Large intestine (tissue), 3 donors: ENCODE measurements at regions not wholly inside any gene's neighbourhood (a gene's known extent, or its start where the extent isn't known, plus 50 kb on each side); places are given as distances from the start of the nearest gene placed in this dataset.

Experiments used
- DNase-seq, 2 donors: peaks; one replicate each; pipeline versions ENCODE4 v3.0.0 to v3.0.0-alpha.2; 2013
- H3K27ac ChIP-seq: one replicate; pipeline ENCODE4 v1.5.1; 2013; ENCODE audit warnings: low read length
- H3K27me3 ChIP-seq: 2 replicates; pipeline ENCODE4 v1.6.1; 2013; ENCODE audit warnings: low read length; ENCODE audit not compliant: control insufficient read depth, insufficient read depth
- H3K36me3 ChIP-seq: 2 replicates; pipeline ENCODE4 v1.6.1; 2013; ENCODE audit warnings: low read length; ENCODE audit not compliant: control insufficient read depth, insufficient read depth
- H3K4me1 ChIP-seq: one replicate; pipeline ENCODE4 v1.6.1; 2013; ENCODE audit warnings: low read length; ENCODE audit not compliant: control insufficient read depth, insufficient read depth
- H3K4me3 ChIP-seq: one replicate; pipeline ENCODE4 v1.5.1; 2013; ENCODE audit warnings: low read length
- H3K9me3 ChIP-seq: one replicate; pipeline ENCODE4 v1.6.1; 2013; ENCODE audit warnings: mild to moderate bottlenecking, low read depth, low read length, moderate library complexity; ENCODE audit not compliant: control insufficient read depth
- WGBS: methylation state at CpG from one replicate; pipeline ENCODE4 v1.1.5; 2013; ENCODE audit warnings: low lambda C conversion rate; ENCODE audit not compliant: insufficient coverage; 5-methylcytosine and 5-hydroxymethylcytosine counted together

GRCh38 chr15:35764661-35765519 lies 218.9 kb upstream of the DPH6 start:
- H3K36me3 ChIP-seq: no peaks in the 10 kb centered on the region
- no peaks in the 10 kb centered on the region for H3K9me3 ChIP-seq
- 0% methylated on average over 1 of the region's 5 CpGs for WGBS
- H3K4me1 ChIP-seq: no peaks in the 10 kb centered on the region
- no peak overlapping the region for H3K4me3 ChIP-seq
- no peak for DNase-seq
- H3K27me3 ChIP-seq: no peaks in the 10 kb centered on the region
- no peak overlapping the region for H3K27ac ChIP-seq

GRCh38 chr15:35768949-35769348 lies 223.0 kb upstream of the DPH6 start:
- Histone ChIP-seq H3K4me3 (no peak overlapping the region), H3K9me3 (no peaks in the 10 kb centered on the region), H3K27me3 (no peaks in the 10 kb centered on the region), H3K36me3 (no peaks in the 10 kb centered on the region), H3K27ac (no peak overlapping the region), H3K4me1 (no peaks in the 10 kb centered on the region)
- WGBS: 67% methylated on average over 1 of the region's 1 CpG
- DNase-seq: no peak

GRCh38 chr15:35769656-35770055 lies 223.7 kb upstream of the DPH6 start:
- no CpG with 5 or more reads among the region's 2 CpGs for WGBS
- H3K4me3 ChIP-seq: no peak overlapping the region
- H3K4me1 ChIP-seq: no peaks in the 10 kb centered on the region
- DNase-seq: no peak
- no peaks in the 10 kb centered on the region for H3K27me3 ChIP-seq
- no peak overlapping the region for H3K27ac ChIP-seq
- no peaks in the 10 kb centered on the region for H3K9me3 ChIP-seq
- no peaks in the 10 kb centered on the region for H3K36me3 ChIP-seq

- Histone ChIP-seq H3K36me3 (no peaks in the 10 kb centered on the region), H3K4me1 (no peaks in the 10 kb centered on the region), H3K4me3 (no peak overlapping the region), H3K9me3 (no peaks in the 10 kb centered on the region), H3K27me3 (no peaks in the 10 kb centered on the region), H3K27ac (no peak overlapping the region)
- WGBS: no CpG with 5 or more reads among the region's 5 CpGs
- DNase-seq: no peak
These were observed 225.9 kb upstream of the DPH6 start for GRCh38 chr15:35771746-35772442.

- no peak overlapping the region for H3K4me3 ChIP-seq
- no peak overlapping the region for H3K27ac ChIP-seq
- H3K27me3 ChIP-seq: no peaks in the 10 kb centered on the region
- no peaks in the 10 kb centered on the region for H3K9me3 ChIP-seq
- no peak for DNase-seq
- H3K36me3 ChIP-seq: no peaks in the 10 kb centered on the region
- WGBS: no CpG with 5 or more reads among the region's 8 CpGs
- no peaks in the 10 kb centered on the region for H3K4me1 ChIP-seq
These were observed 228.7 kb upstream of the DPH6 start for GRCh38 chr15:35774653-35775052.

GRCh38 chr15:35775471-35775870 lies 229.5 kb upstream of the DPH6 start:
- H3K9me3 ChIP-seq: no peaks in the 10 kb centered on the region
- H3K4me1 ChIP-seq: no peaks in the 10 kb centered on the region
- no peaks in the 10 kb centered on the region for H3K27me3 ChIP-seq
- no CpG with 5 or more reads among the region's 4 CpGs for WGBS
- no peaks in the 10 kb centered on the region for H3K36me3 ChIP-seq
- no peak for DNase-seq
- H3K4me3 ChIP-seq: no peak overlapping the region
- H3K27ac ChIP-seq: no peak overlapping the region

- H3K27me3 ChIP-seq: no peaks in the 10 kb centered on the region
- WGBS: 56% methylated on average over 4 of the region's 9 CpGs
- H3K27ac ChIP-seq: no peak overlapping the region
- DNase-seq: no peak
- H3K36me3 ChIP-seq: no peaks in the 10 kb centered on the region
- no peaks in the 10 kb centered on the region for H3K4me1 ChIP-seq
- no peaks in the 10 kb centered on the region for H3K9me3 ChIP-seq
- no peak overlapping the region for H3K4me3 ChIP-seq
These were observed 231.1 kb upstream of the DPH6 start for GRCh38 chr15:35777061-35777460.

- H3K4me1 ChIP-seq: no peaks in the 10 kb centered on the region
- no peak overlapping the region for H3K4me3 ChIP-seq
- no peak overlapping the region for H3K27ac ChIP-seq
These were observed 237.2 kb upstream of the DPH6 start for GRCh38 chr15:35783203-35783602.

GRCh38 chr15:35784745-35785144 lies 238.8 kb upstream of the DPH6 start:
- no peak overlapping the region for H3K27ac ChIP-seq
- H3K36me3 ChIP-seq: no peaks in the 10 kb centered on the region
- no peak for DNase-seq
- H3K27me3 ChIP-seq: no peaks in the 10 kb centered on the region
- H3K9me3 ChIP-seq: no peaks in the 10 kb centered on the region
- WGBS: 100% methylated on average over 1 of the region's 2 CpGs
- no peak overlapping the region for H3K4me3 ChIP-seq
- no peaks in the 10 kb centered on the region for H3K4me1 ChIP-seq

More at GRCh38 chr15:35783203-35783602, 237.2 kb upstream of the DPH6 start:
- Histone ChIP-seq H3K27me3 (no peaks in the 10 kb centered on the region), H3K36me3 (no peaks in the 10 kb centered on the region), H3K9me3 (no peaks in the 10 kb centered on the region)
- no peak for DNase-seq

- H3K27ac ChIP-seq: no peak overlapping the region
- H3K9me3 ChIP-seq: no peaks in the 10 kb centered on the region
- H3K36me3 ChIP-seq: no peaks in the 10 kb centered on the region
- H3K4me3 ChIP-seq: no peak overlapping the region
- no peak for DNase-seq
- no peaks in the 10 kb centered on the region for H3K27me3 ChIP-seq
- 100% methylated on average over 2 of the region's 6 CpGs for WGBS
- no peaks in the 10 kb centered on the region for H3K4me1 ChIP-seq
These were observed 264.0 kb upstream of the DPH6 start for GRCh38 chr15:35810007-35810406.
